Peyer's patch (tissue), 4 donors: ENCODE measurements at regions not wholly inside any gene's neighbourhood (a gene's known extent, or its start where the extent isn't known, plus 50 kb on each side); places are given as distances from the start of the nearest gene placed in this dataset.

ENCODE experiments used
- DNase-seq, 3 donors: peaks; one replicate each; pipeline ENCODE4 v3.0.0-alpha.2; 2017 to 2019
- H3K27ac ChIP-seq, 4 donors: fragments of 200-600 bp; sonication (generic); one replicate each; pipeline ENCODE4 v1.5.1; 2016 to 2019
- H3K27me3 ChIP-seq, 2 donors: fragments of 200-600 bp; sonication (generic); one replicate each; pipeline ENCODE4 v1.5.1; 2019
- H3K36me3 ChIP-seq, 3 donors: fragments of 200-600 bp; sonication (generic); one replicate each; pipeline ENCODE4 v1.5.1; 2016 to 2019
- H3K4me1 ChIP-seq, 4 donors: fragments of 200-600 bp; sonication (generic); one replicate each; pipeline ENCODE4 v1.5.1; 2016 to 2019
- H3K4me3 ChIP-seq, 4 donors: fragments of 200-600 bp; sonication (generic); 1 replicate in 3 of 4; 2 replicates in 1 of 4; pipeline ENCODE4 v1.5.1; 2016 to 2019; ENCODE audit warnings: mild to moderate bottlenecking in 1 of 4
- H3K9me3 ChIP-seq, 4 donors: fragments of 200-600 bp; sonication (generic); one replicate each; pipeline ENCODE4 v1.5.1; 2016 to 2019; ENCODE audit warnings: mild to moderate bottlenecking in 1 of 4
- POLR2A ChIP-seq, 2 donors: fragments of 450-650 bp; IDR thresholded peaks; one replicate each; pipeline ENCODE4 v1.5.1; 2017; ENCODE audit warnings: antibody characterized with exemption in 2 of 2, mild to moderate bottlenecking in 2 of 2, moderate library complexity in 2 of 2
- TF ChIP-seq, protein P1 (sequence below), 6 experiments: fragments of 450-650 bp in 4 of 6; fragments of 200-600 bp in 2 of 6; sonication (generic) in 1 of 6; IDR thresholded peaks; one replicate each; pipeline ENCODE4 v1.5.1; 2017 to 2019; ENCODE audit warnings: antibody characterized with exemption in 6 of 6, mild to moderate bottlenecking in 3 of 6, moderate library complexity in 1 of 6

- no peak overlapping the region for H3K27ac ChIP-seq
- no peaks in the 10 kb centered on the region for H3K4me1 ChIP-seq
- H3K9me3 ChIP-seq, result no peaks in the 10 kb centered on the region
- DNase-seq, result no peak
- H3K4me3 ChIP-seq, result no peak overlapping the region
- TF ChIP-seq POLR2A (IDR thresholded peaks at IDR 0.05), result no peak
- TF ChIP-seq, protein P1, sequence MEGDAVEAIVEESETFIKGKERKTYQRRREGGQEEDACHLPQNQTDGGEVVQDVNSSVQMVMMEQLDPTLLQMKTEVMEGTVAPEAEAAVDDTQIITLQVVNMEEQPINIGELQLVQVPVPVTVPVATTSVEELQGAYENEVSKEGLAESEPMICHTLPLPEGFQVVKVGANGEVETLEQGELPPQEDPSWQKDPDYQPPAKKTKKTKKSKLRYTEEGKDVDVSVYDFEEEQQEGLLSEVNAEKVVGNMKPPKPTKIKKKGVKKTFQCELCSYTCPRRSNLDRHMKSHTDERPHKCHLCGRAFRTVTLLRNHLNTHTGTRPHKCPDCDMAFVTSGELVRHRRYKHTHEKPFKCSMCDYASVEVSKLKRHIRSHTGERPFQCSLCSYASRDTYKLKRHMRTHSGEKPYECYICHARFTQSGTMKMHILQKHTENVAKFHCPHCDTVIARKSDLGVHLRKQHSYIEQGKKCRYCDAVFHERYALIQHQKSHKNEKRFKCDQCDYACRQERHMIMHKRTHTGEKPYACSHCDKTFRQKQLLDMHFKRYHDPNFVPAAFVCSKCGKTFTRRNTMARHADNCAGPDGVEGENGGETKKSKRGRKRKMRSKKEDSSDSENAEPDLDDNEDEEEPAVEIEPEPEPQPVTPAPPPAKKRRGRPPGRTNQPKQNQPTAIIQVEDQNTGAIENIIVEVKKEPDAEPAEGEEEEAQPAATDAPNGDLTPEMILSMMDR (IDR thresholded peaks at IDR 0.05), result no peak
- no peaks in the 10 kb centered on the region for H3K27me3 ChIP-seq
- H3K36me3 ChIP-seq, result no peaks in the 10 kb centered on the region
These were observed 124.1 kb upstream of the IGFBP7 start for GRCh38 chr4:57234252-57234775.

DNA sequence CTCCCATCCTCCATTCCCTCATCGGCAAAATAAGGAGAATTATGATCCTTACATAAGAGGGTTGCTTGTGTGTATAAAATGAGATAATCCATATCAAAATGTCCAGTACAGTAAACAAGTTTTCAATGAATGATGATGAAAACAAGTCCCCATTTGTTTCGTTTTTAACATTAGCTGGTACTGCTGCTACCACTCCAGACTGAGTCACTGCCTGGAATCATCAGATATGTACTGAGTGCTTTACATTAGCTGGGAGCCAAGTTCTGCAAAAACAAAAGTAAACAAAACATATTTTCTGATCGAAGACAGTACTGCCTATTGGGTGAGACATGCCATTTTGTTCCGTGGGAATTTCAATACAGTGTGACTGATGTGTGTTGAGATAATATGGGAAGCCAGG is 123.2 kb upstream of the IGFBP7 start:
- H3K4me1 ChIP-seq, result no peaks in the 10 kb centered on the region
- H3K27me3 ChIP-seq, result no peaks in the 10 kb centered on the region
- H3K36me3 ChIP-seq, result no peaks in the 10 kb centered on the region
- TF ChIP-seq POLR2A (IDR thresholded peaks at IDR 0.05), result no peak
- TF ChIP-seq, protein P1 (IDR thresholded peaks at IDR 0.05), result no peak
- no peaks in the 10 kb centered on the region for H3K9me3 ChIP-seq
- no peak overlapping the region for H3K4me3 ChIP-seq
- H3K27ac ChIP-seq, result no peak overlapping the region
- no peak for DNase-seq

- Histone ChIP-seq H3K4me1 (no peaks in the 10 kb centered on the region), H3K4me3 (no peak overlapping the region)
These were observed 121.6 kb upstream of the IGFBP7 start for GRCh38 chr4:57231781-57232180.

GRCh38 chr4:57220734-57221133 is 110.5 kb upstream of the IGFBP7 start:
- TF ChIP-seq, protein P1 (IDR thresholded peaks at IDR 0.05), result no peak
- TF ChIP-seq POLR2A (IDR thresholded peaks at IDR 0.05), result no peak
- Histone ChIP-seq H3K4me3 (no peak overlapping the region), H3K27me3 (no peaks in the 10 kb centered on the region), H3K4me1 (no peaks in the 10 kb centered on the region), H3K36me3 (no peaks in the 10 kb centered on the region), H3K27ac (no peak overlapping the region), H3K9me3 (no peaks in the 10 kb centered on the region)
- no peak for DNase-seq

More at GRCh38 chr4:57231781-57232180, 121.6 kb upstream of the IGFBP7 start:
- TF ChIP-seq, protein P1 (IDR thresholded peaks at IDR 0.05), result no peak
- no peak for TF ChIP-seq POLR2A (IDR thresholded peaks at IDR 0.05)
- no peak for DNase-seq
- Histone ChIP-seq H3K9me3 (no peaks in the 10 kb centered on the region), H3K36me3 (no peaks in the 10 kb centered on the region), H3K27me3 (no peaks in the 10 kb centered on the region), H3K27ac (no peak overlapping the region)

DNA sequence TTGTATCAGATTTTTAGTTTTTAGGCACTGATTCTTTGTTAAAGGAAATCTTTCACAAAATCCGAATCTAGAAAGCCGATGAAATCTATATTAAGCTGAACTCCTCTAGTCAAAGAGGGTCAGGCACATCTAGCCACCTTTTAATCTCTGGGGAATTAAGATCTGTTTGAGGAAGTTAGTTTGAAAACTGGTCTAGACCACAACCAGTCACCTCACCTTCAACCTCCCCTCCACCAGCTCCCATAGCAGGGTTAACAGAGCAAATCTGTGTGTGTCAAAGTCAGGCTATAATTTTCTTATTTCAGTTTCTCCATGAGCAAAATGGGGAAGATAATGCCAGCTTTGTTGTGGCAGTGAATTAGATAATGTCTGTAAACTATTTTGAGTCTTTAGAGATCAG is 110.0 kb upstream of the IGFBP7 start:
- no peaks in the 10 kb centered on the region for H3K4me1 ChIP-seq
- H3K36me3 ChIP-seq, result no peaks in the 10 kb centered on the region
- H3K4me3 ChIP-seq, result no peak overlapping the region
- no peak for TF ChIP-seq POLR2A (IDR thresholded peaks at IDR 0.05)
- TF ChIP-seq, protein P1 (IDR thresholded peaks at IDR 0.05), result no peak
- no peak overlapping the region for H3K27ac ChIP-seq
- H3K27me3 ChIP-seq, result no peaks in the 10 kb centered on the region
- H3K9me3 ChIP-seq, result no peaks in the 10 kb centered on the region
- no peak for DNase-seq

DNA sequence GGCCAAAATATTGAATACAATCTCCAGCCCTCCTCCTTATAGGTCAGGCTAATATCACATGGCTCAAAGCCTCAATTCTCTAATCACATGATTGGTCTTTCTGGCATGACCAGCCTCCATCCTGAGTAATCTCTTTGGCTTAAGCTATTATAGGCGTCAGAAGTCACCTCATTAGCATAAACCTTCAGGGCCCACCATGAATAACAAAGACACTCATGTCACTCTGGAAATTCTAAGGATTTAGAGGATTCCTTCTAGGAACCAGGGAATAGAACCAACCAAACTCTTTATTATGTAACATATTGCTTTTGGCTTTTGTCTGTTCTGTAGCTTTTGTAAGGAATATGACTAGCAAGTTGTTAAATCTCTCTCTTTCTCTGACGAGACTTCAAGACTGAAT is 109.2 kb upstream of the IGFBP7 start:
- Histone ChIP-seq H3K4me1 (no peaks in the 10 kb centered on the region), H3K4me3 (no peak overlapping the region), H3K27me3 (no peaks in the 10 kb centered on the region), H3K27ac (no peak overlapping the region), H3K36me3 (no peaks in the 10 kb centered on the region), H3K9me3 (no peaks in the 10 kb centered on the region)
- TF ChIP-seq POLR2A (IDR thresholded peaks at IDR 0.05), result no peak
- TF ChIP-seq, protein P1 (IDR thresholded peaks at IDR 0.05), result no peak
- no peak for DNase-seq
